ENCODE measurements at regions not wholly inside any gene's neighbourhood (a gene's known extent, or its start where the extent isn't known, plus 50 kb on each side); places are given as distances from the start of the nearest gene placed in this dataset.

DNA sequence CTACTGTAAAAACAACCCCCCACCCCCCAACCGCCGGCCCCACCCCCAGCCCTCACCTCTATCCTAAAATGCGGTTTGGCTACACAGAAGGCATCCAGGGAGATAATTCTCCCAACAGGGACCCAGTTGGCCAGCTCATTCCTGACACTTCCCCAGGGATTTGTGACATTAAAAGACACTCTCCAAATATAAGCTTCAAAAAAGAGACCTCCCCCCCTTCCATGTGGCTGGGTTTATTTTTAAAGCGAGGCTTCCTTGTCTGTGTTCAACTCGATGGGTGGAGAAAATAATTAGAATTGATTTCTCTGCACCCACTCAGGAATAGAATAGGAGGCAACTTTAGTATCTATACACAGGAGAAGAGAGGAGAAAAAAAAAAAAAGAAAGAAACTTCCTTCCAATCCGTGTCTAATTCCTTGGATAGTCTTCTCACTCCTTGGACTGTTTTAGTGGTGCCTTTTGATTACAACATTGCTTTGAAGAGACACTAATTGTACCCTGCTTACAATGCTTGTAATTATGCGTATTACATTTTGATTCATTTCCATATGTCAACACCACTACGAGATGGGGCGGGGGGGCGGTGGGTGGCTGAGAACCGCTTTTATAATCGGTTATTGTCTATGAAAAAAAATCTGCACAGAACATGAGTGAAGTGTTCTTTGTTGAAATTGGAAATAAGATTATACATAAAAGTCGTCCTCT, 500.4 kb downstream of the MIAT start:
- no peak overlapping the region for H3K27ac ChIP-seq
- no peaks in the 10 kb centered on the region for H3K4me1 ChIP-seq
- H3K4me3 ChIP-seq (ENCODE audit: low read depth, low read length): no peak overlapping the region
- no peak overlapping the region for H2AFZ ChIP-seq
- no peak overlapping the region for H3K9ac ChIP-seq
- no peaks in the 10 kb centered on the region for H3K36me3 ChIP-seq (ENCODE audit: control insufficient read depth, insufficient read depth, low read length)
- no peaks in the 10 kb centered on the region for H3K79me2 ChIP-seq
- TF ChIP-seq CTCF (IDR thresholded peaks at IDR 0.05): no peak
- H3K27me3 ChIP-seq (ENCODE audit: control insufficient read depth, insufficient read depth, low read length): no peaks in the 10 kb centered on the region
- H3K4me2 ChIP-seq (ENCODE audit: low read length): no peak overlapping the region
- H3K9me3 ChIP-seq (ENCODE audit: control insufficient read depth, low read length): no peaks in the 10 kb centered on the region

DNA sequence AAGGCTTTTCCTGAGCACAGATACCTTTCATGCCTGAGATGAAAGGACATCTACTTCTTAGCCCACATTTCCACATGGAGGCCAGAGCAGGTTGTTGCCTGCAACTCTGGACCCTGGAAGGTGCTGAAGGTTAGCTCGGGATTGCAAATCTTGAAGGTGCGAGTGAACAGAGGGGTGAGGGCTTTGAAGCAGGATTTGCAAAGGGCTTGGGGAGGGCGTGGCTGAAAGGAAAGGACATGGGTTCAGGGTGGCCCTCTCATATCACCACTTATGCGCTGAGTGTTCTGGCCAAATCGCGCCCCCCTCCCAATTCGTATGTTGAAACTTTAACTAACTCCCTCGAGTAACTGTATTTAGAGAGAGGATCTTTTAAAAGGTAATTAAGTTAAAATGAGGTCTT, 501.6 kb downstream of the MIAT start:
- no peak for TF ChIP-seq CTCF (IDR thresholded peaks at IDR 0.05)
- Histone ChIP-seq H3K4me3 (ENCODE audit: low read depth, low read length) (no peak overlapping the region), H3K4me1 (no peaks in the 10 kb centered on the region), H3K27me3 (ENCODE audit: control insufficient read depth, insufficient read depth, low read length) (no peaks in the 10 kb centered on the region), H3K36me3 (ENCODE audit: control insufficient read depth, insufficient read depth, low read length) (no peaks in the 10 kb centered on the region), H2AFZ (no peak overlapping the region), H3K79me2 (no peaks in the 10 kb centered on the region), H3K9ac (no peak overlapping the region), H3K9me3 (ENCODE audit: control insufficient read depth, low read length) (no peaks in the 10 kb centered on the region), H3K4me2 (ENCODE audit: low read length) (no peak overlapping the region), H3K27ac (no peak overlapping the region)

DNA sequence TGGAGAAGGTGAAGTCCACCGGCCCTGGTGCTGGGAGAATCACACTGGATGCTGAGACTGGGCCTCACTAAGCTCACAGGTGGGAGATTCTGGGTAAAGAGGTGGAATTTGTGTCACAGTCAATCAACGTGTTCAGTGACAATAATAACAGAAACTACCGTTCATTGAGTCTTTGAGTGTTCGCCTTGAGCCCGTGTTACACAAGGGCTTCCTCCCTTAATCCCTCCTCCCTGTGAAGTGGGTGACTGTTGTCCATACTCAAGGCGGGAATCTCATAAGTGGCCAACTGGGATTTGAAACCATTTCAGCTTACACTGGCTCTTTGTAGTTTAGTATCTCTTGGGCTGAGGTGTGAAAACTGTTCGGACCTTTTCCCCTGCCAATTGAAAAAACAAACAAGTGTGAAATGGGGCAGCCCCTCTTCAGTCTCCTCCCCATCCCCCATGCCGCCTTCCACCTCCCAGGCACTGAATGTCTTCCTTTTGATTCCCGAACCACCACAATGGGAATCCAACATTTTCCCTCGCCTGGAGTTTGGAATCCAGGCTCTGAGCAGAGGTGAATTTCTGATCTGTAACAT, 502.4 kb downstream of the MIAT start:
- no peak overlapping the region for H3K4me3 ChIP-seq (ENCODE audit: low read depth, low read length)
- H3K4me2 ChIP-seq (ENCODE audit: low read length): no peak overlapping the region
- no peaks in the 10 kb centered on the region for H3K27me3 ChIP-seq (ENCODE audit: control insufficient read depth, insufficient read depth, low read length)
- H3K27ac ChIP-seq: no peak overlapping the region
- TF ChIP-seq CTCF (IDR thresholded peaks at IDR 0.05): no peak
- H2AFZ ChIP-seq: no peak overlapping the region
- no peaks in the 10 kb centered on the region for H3K79me2 ChIP-seq
- no peak overlapping the region for H3K9ac ChIP-seq
- no peaks in the 10 kb centered on the region for H3K36me3 ChIP-seq (ENCODE audit: control insufficient read depth, insufficient read depth, low read length)
- H3K4me1 ChIP-seq: no peaks in the 10 kb centered on the region
- H3K9me3 ChIP-seq (ENCODE audit: control insufficient read depth, low read length): no peaks in the 10 kb centered on the region

- H3K36me3 ChIP-seq (ENCODE audit: control insufficient read depth, insufficient read depth, low read length): no peaks in the 10 kb centered on the region
- no peak overlapping the region for H3K4me3 ChIP-seq (ENCODE audit: low read depth, low read length)
- no peak overlapping the region for H2AFZ ChIP-seq
- H3K27ac ChIP-seq: no peak overlapping the region
- no peaks in the 10 kb centered on the region for H3K79me2 ChIP-seq
- H3K27me3 ChIP-seq (ENCODE audit: control insufficient read depth, insufficient read depth, low read length): no peaks in the 10 kb centered on the region
- no peak for TF ChIP-seq CTCF (IDR thresholded peaks at IDR 0.05)
- H3K4me2 ChIP-seq (ENCODE audit: low read length): no peak overlapping the region
- no peak overlapping the region for H3K9ac ChIP-seq
- H3K9me3 ChIP-seq (ENCODE audit: control insufficient read depth, low read length): no peaks in the 10 kb centered on the region
- H3K4me1 ChIP-seq: no peaks in the 10 kb centered on the region
These were observed 506.1 kb downstream of the MIAT start for GRCh38 chr22:27163162-27164137.
